HG03097 (cell line): ENCODE measurements at regions not wholly inside any gene's neighbourhood (a gene's known extent, or its start where the extent isn't known, plus 50 kb on each side); places are given as distances from the start of the nearest gene placed in this dataset.

ENCODE experiments used
- ATAC-seq: cut with Tn5 transposase; IDR thresholded peaks from one replicate; pipeline ENCODE4 v1.9.1; 2021; ENCODE audit not compliant: unreplicated experiment, low FRiP score

GRCh38 chr2:62305421-62306176 is 109.7 kb downstream of the B3GNT2 start:
- no peak for ATAC-seq

- ATAC-seq = no peak
These were observed 108.8 kb downstream of the B3GNT2 start for GRCh38 chr2:62304429-62305417.

GRCh38 chr2:62303788-62304187 is 107.9 kb downstream of the B3GNT2 start:
- ATAC-seq = peak; percentile 34

- ATAC-seq = no peak
These were observed 106.9 kb downstream of the B3GNT2 start for GRCh38 chr2:62302631-62303435.

- ATAC-seq = no peak
These were observed 105.0 kb downstream of the B3GNT2 start for GRCh38 chr2:62300925-62301324.

- no peak for ATAC-seq
These were observed 101.7 kb downstream of the B3GNT2 start for GRCh38 chr2:62297624-62298010.

- no peak for ATAC-seq
These were observed 101.1 kb downstream of the B3GNT2 start for GRCh38 chr2:62296832-62297623.

GRCh38 chr2:62296034-62296831 is 100.3 kb downstream of the B3GNT2 start:
- ATAC-seq = no peak

- peak; percentile 70 for ATAC-seq
These were observed 97.8 kb downstream of the B3GNT2 start for GRCh38 chr2:62293490-62294271.

GRCh38 chr2:62293151-62293489 is 97.2 kb downstream of the B3GNT2 start:
- no peak for ATAC-seq

- no peak for ATAC-seq
These were observed 96.3 kb downstream of the B3GNT2 start for GRCh38 chr2:62292190-62292589.

- ATAC-seq = no peak
These were observed 95.7 kb downstream of the B3GNT2 start for GRCh38 chr2:62291517-62292137.

- ATAC-seq = no peak
These were observed 95.1 kb downstream of the B3GNT2 start for GRCh38 chr2:62291052-62291451.

GRCh38 chr2:62287899-62288880 is 92.3 kb downstream of the B3GNT2 start:
- ATAC-seq = peak; percentile 78

GRCh38 chr2:62287282-62287681 is 91.4 kb downstream of the B3GNT2 start:
- ATAC-seq = no peak

GRCh38 chr2:62286089-62286785 is 90.3 kb downstream of the B3GNT2 start:
- ATAC-seq = no peak
